WTC11 (cell line): ENCODE measurements at regions not wholly inside any gene's neighbourhood (a gene's known extent, or its start where the extent isn't known, plus 50 kb on each side); places are given as distances from the start of the nearest gene placed in this dataset.

Experiments used
- ATAC-seq: fragments of 200-7000 bp; cut with Tn5 transposase; 2 replicates; pipeline ENCODE4 v1.10.0; 2021; ENCODE audit warnings: mild to moderate bottlenecking, moderate library complexity
- CTCF ChIA-PET: fragments of 300-600 bp; sonication (Branson Sonifier 250); formaldehyde crosslinking; loops from one replicate; lab custom pipeline; 2021; ENCODE audit warnings: antibody characterized with exemption; lab: Charles Lee
- POLR2A ChIA-PET: fragments of 350-600 bp; sonication (Branson Sonifier 250); formaldehyde crosslinking; loops from one replicate; lab custom pipeline; 2021; ENCODE audit warnings: antibody characterized with exemption; lab: Charles Lee
- DNase-seq: peaks from one replicate; pipeline ENCODE4 v3.0.0; 2021; ENCODE audit warnings: low spot score
- H3K27ac Mint-ChIP-seq: 2 replicates; pipeline ENCODE4 v1.8.0; 2021; ENCODE audit warnings: mixed read lengths
- H3K27me3 Mint-ChIP-seq: 2 replicates; pipeline ENCODE4 v1.8.0; 2021; ENCODE audit warnings: low read depth, mild to moderate bottlenecking, moderate library complexity, mixed read lengths
- H3K36me3 Mint-ChIP-seq: 2 replicates; pipeline ENCODE4 v1.8.0; 2021; ENCODE audit warnings: mixed read lengths
- H3K4me1 Mint-ChIP-seq: 2 replicates; pipeline ENCODE4 v1.8.0; 2022; ENCODE audit warnings: mixed read lengths
- H3K4me3 Mint-ChIP-seq: 2 replicates; pipeline ENCODE4 v1.8.0; 2021; ENCODE audit warnings: mild to moderate bottlenecking, moderate library complexity, mixed read lengths
- H3K9me3 Mint-ChIP-seq: 2 replicates; pipeline ENCODE4 v1.8.0; 2021; ENCODE audit warnings: mixed read lengths
- GABPB1 ChIP-seq: sonication (generic); formaldehyde crosslinking; IDR thresholded peaks from 2 replicates; pipeline ENCODE4 v1.8.1; 2023; ENCODE audit warnings: mild to moderate bottlenecking, missing genetic modification reagents
- IRF2 ChIP-seq: sonication (generic); formaldehyde crosslinking; IDR thresholded peaks from 2 replicates; pipeline ENCODE4 v1.8.0; 2022; ENCODE audit warnings: low read depth, missing genetic modification reagents, borderline replicate concordance
- JAZF1 ChIP-seq: fragments of 250-450 bp; sonication (Bioruptor Pico); IDR thresholded peaks from 2 replicates; pipeline ENCODE4 v1.9.0; 2021; ENCODE audit warnings: moderate library complexity, mild to moderate bottlenecking, inconsistent platforms
- JUN ChIP-seq: sonication (generic); formaldehyde crosslinking; IDR thresholded peaks from 2 replicates; pipeline ENCODE4 v1.8.0; 2023; ENCODE audit warnings: mild to moderate bottlenecking, missing genetic modification reagents
- MXD4 ChIP-seq: fragments of 250-450 bp; sonication (Bioruptor Pico); IDR thresholded peaks from 2 replicates; pipeline ENCODE4 v1.8.0; 2021; ENCODE audit warnings: mild to moderate bottlenecking, moderate library complexity, borderline replicate concordance
- NFYB ChIP-seq: sonication (generic); formaldehyde crosslinking; conservative IDR thresholded peaks from 2 replicates; pipeline ENCODE4 v1.8.0; 2022; ENCODE audit warnings: low read depth, missing genetic modification reagents
- NR3C1 ChIP-seq: sonication (generic); formaldehyde crosslinking; conservative IDR thresholded peaks from 2 replicates; pipeline ENCODE4 v1.8.1; 2023; ENCODE audit warnings: low read depth, mild to moderate bottlenecking, missing genetic modification reagents
- PRRX2 ChIP-seq: fragments of 250-450 bp; sonication (Bioruptor Pico); IDR thresholded peaks from 2 replicates; pipeline ENCODE4 v1.8.0; 2021; ENCODE audit warnings: mild to moderate bottlenecking
- TCF7 ChIP-seq: sonication (generic); formaldehyde crosslinking; IDR thresholded peaks from 2 replicates; pipeline ENCODE4 v1.8.0; 2022; ENCODE audit warnings: mild to moderate bottlenecking, low read depth, missing genetic modification reagents, moderate library complexity
- TEAD1 ChIP-seq: sonication (generic); formaldehyde crosslinking; IDR thresholded peaks from 2 replicates; pipeline ENCODE4 v1.8.0; 2022; ENCODE audit warnings: mild to moderate bottlenecking, missing genetic modification reagents
- TEAD4 ChIP-seq: sonication (generic); formaldehyde crosslinking; IDR thresholded peaks from 2 replicates; pipeline ENCODE4 v1.8.0; 2022; ENCODE audit warnings: mild to moderate bottlenecking, missing genetic modification reagents
- TP53 ChIP-seq: sonication (generic); formaldehyde crosslinking; IDR thresholded peaks from 2 replicates; pipeline ENCODE4 v1.8.1; 2023; ENCODE audit warnings: mild to moderate bottlenecking, missing genetic modification reagents
- ZNF263 ChIP-seq: sonication (generic); formaldehyde crosslinking; IDR thresholded peaks from 2 replicates; pipeline ENCODE4 v1.8.1; 2022; ENCODE audit warnings: low read depth, mild to moderate bottlenecking, moderate library complexity, missing genetic modification reagents
- ZNF423 ChIP-seq: fragments of 250-450 bp; sonication (Bioruptor Pico); IDR thresholded peaks from 2 replicates; pipeline ENCODE4 v2.1.2; 2022; ENCODE audit warnings: mild to moderate bottlenecking, moderate library complexity
- TF ChIP-seq, protein P1 (sequence below): sonication (generic); formaldehyde crosslinking; IDR thresholded peaks from 2 replicates; pipeline ENCODE4 v1.8.0; 2022; ENCODE audit warnings: mild to moderate bottlenecking, missing genetic modification reagents
- TF ChIP-seq, protein P2 (sequence below): sonication (generic); formaldehyde crosslinking; IDR thresholded peaks from 2 replicates; pipeline ENCODE4 v1.8.0; 2023; ENCODE audit warnings: missing genetic modification reagents
- TF ChIP-seq, protein P3 (sequence below): sonication (generic); formaldehyde crosslinking; IDR thresholded peaks from 2 replicates; pipeline ENCODE4 v1.8.1; 2023; ENCODE audit warnings: mild to moderate bottlenecking, missing genetic modification reagents
- TF ChIP-seq, protein P4 (sequence below): sonication (generic); formaldehyde crosslinking; IDR thresholded peaks from 2 replicates; pipeline ENCODE4 v1.8.0; 2022; ENCODE audit warnings: mild to moderate bottlenecking, missing genetic modification reagents
- TF ChIP-seq, protein P5 (sequence below): fragments of 250-450 bp; sonication (Bioruptor Pico); IDR thresholded peaks from 2 replicates; pipeline ENCODE4 v1.9.0; 2021; ENCODE audit warnings: mild to moderate bottlenecking
- TF ChIP-seq, protein P6 (sequence below): sonication (generic); formaldehyde crosslinking; IDR thresholded peaks from 2 replicates; pipeline ENCODE4 v1.8.1; 2022; ENCODE audit warnings: mild to moderate bottlenecking, missing genetic modification reagents, moderate library complexity, borderline replicate concordance
- TF ChIP-seq, protein P7 (sequence below): fragments of 250-450 bp; sonication (Bioruptor Pico); IDR thresholded peaks from 2 replicates; pipeline ENCODE4 v1.9.0; 2021; ENCODE audit warnings: moderate library complexity, mild to moderate bottlenecking, inconsistent platforms, borderline replicate concordance

DNA sequence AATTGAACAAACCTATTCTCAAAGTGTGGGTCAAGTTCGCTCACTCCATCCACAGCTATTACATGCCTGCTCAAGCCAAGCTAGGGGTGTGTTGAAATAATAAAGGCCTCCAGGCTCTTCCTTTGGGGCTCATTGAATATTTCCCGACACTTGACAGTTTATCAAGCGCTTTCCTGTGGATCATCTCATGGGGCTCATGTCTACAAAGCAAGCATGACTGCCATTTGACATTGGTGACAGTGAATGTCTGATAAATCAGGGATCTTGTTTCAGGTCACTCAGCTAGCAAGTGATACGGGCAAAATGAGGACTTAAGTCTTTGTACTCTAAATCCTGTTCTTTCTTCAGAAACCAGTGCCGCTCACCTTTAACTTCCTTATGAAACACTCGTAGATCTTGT is 542.6 kb downstream of the TOX3 start:
- no peak overlapping the region for H3K27ac Mint-ChIP-seq
- peaks cover 5% of the 10 kb centered on the region for H3K9me3 Mint-ChIP-seq
- H3K36me3 Mint-ChIP-seq = no peaks in the 10 kb centered on the region
- ChIA-PET CTCF (interaction anchor here (0.5 to 1.0 kb wide), 2 partner anchors 32 to 850 kb away, joined by 3 to 4 read pairs; no protein-coding TSS in a partner anchor), POLR2A (interaction anchor here (0.6 kb wide), 1 partner anchor 850 kb away, joined by 7 read pairs; no protein-coding TSS in a partner anchor)
- H3K4me3 Mint-ChIP-seq = no peak overlapping the region
- no peaks in the 10 kb centered on the region; the same call in 1 of the 2 replicates for H3K27me3 Mint-ChIP-seq
- ATAC-seq (no peak), DNase-seq (no peak)
- H3K4me1 Mint-ChIP-seq = peaks cover 3% of the 10 kb centered on the region
- TF ChIP-seq MXD4 (CRISPR knock-in tag) = no peak
- TF ChIP-seq, protein P1, sequence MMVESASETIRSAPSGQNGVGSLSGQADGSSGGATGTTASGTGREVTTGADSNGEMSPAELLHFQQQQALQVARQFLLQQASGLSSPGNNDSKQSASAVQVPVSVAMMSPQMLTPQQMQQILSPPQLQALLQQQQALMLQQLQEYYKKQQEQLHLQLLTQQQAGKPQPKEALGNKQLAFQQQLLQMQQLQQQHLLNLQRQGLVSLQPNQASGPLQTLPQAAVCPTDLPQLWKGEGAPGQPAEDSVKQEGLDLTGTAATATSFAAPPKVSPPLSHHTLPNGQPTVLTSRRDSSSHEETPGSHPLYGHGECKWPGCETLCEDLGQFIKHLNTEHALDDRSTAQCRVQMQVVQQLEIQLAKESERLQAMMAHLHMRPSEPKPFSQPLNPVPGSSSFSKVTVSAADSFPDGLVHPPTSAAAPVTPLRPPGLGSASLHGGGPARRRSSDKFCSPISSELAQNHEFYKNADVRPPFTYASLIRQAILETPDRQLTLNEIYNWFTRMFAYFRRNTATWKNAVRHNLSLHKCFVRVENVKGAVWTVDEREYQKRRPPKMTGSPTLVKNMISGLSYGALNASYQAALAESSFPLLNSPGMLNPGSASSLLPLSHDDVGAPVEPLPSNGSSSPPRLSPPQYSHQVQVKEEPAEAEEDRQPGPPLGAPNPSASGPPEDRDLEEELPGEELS (CRISPR knock-in tag) = no peak
- TF ChIP-seq JUN (CRISPR knock-in tag) = no peak
- TF ChIP-seq IRF2 (CRISPR knock-in tag) = no peak
- no peak for TF ChIP-seq ZNF263 (CRISPR knock-in tag)
- TF ChIP-seq, protein P2, sequence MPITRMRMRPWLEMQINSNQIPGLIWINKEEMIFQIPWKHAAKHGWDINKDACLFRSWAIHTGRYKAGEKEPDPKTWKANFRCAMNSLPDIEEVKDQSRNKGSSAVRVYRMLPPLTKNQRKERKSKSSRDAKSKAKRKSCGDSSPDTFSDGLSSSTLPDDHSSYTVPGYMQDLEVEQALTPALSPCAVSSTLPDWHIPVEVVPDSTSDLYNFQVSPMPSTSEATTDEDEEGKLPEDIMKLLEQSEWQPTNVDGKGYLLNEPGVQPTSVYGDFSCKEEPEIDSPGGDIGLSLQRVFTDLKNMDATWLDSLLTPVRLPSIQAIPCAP (CRISPR knock-in tag) = no peak
- TF ChIP-seq, protein P3, sequence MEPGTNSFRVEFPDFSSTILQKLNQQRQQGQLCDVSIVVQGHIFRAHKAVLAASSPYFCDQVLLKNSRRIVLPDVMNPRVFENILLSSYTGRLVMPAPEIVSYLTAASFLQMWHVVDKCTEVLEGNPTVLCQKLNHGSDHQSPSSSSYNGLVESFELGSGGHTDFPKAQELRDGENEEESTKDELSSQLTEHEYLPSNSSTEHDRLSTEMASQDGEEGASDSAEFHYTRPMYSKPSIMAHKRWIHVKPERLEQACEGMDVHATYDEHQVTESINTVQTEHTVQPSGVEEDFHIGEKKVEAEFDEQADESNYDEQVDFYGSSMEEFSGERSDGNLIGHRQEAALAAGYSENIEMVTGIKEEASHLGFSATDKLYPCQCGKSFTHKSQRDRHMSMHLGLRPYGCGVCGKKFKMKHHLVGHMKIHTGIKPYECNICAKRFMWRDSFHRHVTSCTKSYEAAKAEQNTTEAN (CRISPR knock-in tag) = no peak
- no peak for TF ChIP-seq JAZF1 (CRISPR knock-in tag)
- no peak for TF ChIP-seq NFYB (CRISPR knock-in tag)

DNA sequence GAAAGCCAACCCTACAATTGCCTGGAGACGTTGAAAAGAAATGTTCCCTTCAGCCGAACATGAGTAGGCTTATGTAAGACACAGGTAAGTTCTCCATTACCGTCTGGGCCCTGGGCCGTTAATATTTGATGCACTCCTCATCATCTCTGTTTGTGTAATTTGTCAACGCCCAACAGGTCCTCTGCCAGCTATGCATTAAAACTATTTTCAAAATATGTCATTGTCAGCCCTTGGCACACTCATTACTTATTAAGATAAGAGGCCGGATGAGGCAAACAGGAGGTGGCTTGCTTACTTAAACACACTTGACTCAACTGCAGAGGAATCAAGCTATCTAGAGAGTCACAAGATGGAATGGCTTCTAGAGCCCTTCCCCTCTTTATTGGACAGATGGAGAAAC is 544.9 kb downstream of the TOX3 start:
- H3K9me3 Mint-ChIP-seq = peaks cover 19% of the 10 kb centered on the region
- TF ChIP-seq, protein P4, sequence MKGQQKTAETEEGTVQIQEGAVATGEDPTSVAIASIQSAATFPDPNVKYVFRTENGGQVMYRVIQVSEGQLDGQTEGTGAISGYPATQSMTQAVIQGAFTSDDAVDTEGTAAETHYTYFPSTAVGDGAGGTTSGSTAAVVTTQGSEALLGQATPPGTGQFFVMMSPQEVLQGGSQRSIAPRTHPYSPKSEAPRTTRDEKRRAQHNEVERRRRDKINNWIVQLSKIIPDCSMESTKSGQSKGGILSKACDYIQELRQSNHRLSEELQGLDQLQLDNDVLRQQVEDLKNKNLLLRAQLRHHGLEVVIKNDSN = no peak
- TF ChIP-seq MXD4 (CRISPR knock-in tag) (no peak), TP53 (CRISPR knock-in tag) (no peak), TEAD1 (no peak), ZNF423 (no peak), TEAD4 (CRISPR knock-in tag) (no peak), TCF7 (CRISPR knock-in tag) (no peak), PRRX2 (no peak), NR3C1 (CRISPR knock-in tag) (no peak), ZNF263 (CRISPR knock-in tag) (no peak), GABPB1 (no peak)
- TF ChIP-seq, protein P2 (CRISPR knock-in tag) = no peak
- TF ChIP-seq, protein P3 (CRISPR knock-in tag) = no peak
- TF ChIP-seq, protein P5, sequence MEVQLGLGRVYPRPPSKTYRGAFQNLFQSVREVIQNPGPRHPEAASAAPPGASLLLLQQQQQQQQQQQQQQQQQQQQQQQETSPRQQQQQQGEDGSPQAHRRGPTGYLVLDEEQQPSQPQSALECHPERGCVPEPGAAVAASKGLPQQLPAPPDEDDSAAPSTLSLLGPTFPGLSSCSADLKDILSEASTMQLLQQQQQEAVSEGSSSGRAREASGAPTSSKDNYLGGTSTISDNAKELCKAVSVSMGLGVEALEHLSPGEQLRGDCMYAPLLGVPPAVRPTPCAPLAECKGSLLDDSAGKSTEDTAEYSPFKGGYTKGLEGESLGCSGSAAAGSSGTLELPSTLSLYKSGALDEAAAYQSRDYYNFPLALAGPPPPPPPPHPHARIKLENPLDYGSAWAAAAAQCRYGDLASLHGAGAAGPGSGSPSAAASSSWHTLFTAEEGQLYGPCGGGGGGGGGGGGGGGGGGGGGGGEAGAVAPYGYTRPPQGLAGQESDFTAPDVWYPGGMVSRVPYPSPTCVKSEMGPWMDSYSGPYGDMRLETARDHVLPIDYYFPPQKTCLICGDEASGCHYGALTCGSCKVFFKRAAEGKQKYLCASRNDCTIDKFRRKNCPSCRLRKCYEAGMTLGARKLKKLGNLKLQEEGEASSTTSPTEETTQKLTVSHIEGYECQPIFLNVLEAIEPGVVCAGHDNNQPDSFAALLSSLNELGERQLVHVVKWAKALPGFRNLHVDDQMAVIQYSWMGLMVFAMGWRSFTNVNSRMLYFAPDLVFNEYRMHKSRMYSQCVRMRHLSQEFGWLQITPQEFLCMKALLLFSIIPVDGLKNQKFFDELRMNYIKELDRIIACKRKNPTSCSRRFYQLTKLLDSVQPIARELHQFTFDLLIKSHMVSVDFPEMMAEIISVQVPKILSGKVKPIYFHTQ (CRISPR knock-in tag) = no peak
- TF ChIP-seq, protein P6, sequence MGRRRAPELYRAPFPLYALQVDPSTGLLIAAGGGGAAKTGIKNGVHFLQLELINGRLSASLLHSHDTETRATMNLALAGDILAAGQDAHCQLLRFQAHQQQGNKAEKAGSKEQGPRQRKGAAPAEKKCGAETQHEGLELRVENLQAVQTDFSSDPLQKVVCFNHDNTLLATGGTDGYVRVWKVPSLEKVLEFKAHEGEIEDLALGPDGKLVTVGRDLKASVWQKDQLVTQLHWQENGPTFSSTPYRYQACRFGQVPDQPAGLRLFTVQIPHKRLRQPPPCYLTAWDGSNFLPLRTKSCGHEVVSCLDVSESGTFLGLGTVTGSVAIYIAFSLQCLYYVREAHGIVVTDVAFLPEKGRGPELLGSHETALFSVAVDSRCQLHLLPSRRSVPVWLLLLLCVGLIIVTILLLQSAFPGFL = no peak
- TF ChIP-seq, protein P7, sequence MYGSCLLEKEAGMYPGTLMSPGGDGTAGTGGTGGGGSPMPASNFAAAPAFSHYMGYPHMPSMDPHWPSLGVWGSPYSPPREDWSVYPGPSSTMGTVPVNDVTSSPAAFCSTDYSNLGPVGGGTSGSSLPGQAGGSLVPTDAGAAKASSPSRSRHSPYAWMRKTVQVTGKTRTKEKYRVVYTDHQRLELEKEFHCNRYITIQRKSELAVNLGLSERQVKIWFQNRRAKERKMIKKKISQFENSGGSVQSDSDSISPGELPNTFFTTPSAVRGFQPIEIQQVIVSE (CRISPR knock-in tag) = no peak
- peaks cover 7% of the 10 kb centered on the region for H3K4me1 Mint-ChIP-seq
- ChIA-PET POLR2A (no interaction called here), CTCF (no interaction called here)
- ATAC-seq (no peak), DNase-seq (no peak)
- no peak overlapping the region for H3K4me3 Mint-ChIP-seq
- H3K27ac Mint-ChIP-seq = no peak overlapping the region
- peaks cover 3% of the 10 kb centered on the region; the same call in 1 of the 2 replicates for H3K27me3 Mint-ChIP-seq
- no peaks in the 10 kb centered on the region for H3K36me3 Mint-ChIP-seq
